B cell (primary cell): ENCODE measurements at regions not wholly inside any gene's neighbourhood (a gene's known extent, or its start where the extent isn't known, plus 50 kb on each side); places are given as distances from the start of the nearest gene placed in this dataset.
"Not testable (repeated sequence)": the region's sequence is repeated elsewhere in the genome, so short reads cannot be mapped to it uniquely, and the experiment has no call there.

Experiments used
- ATAC-seq: fragments of 200-7000 bp; cut with Tn5 transposase; one replicate; pipeline ENCODE4 v1.10.0; 2021; ENCODE audit warnings: low read depth, mild to moderate bottlenecking, moderate number of reproducible peaks, moderate library complexity
- CTCF ChIA-PET: fragments of 350-600 bp; sonication (Branson Sonifier 250); formaldehyde crosslinking; loops from one replicate; lab custom pipeline; 2021; ENCODE audit warnings: antibody characterized with exemption, inconsistent platforms; lab: Charles Lee
- POLR2A ChIA-PET: fragments of 350-600 bp; sonication (Branson Sonifier 250); formaldehyde crosslinking; loops from one replicate; lab custom pipeline; 2021; ENCODE audit warnings: antibody characterized with exemption; lab: Charles Lee
- DNase-seq: peaks from one replicate; pipeline ENCODE4 v3.0.0; 2013
- H2AFZ ChIP-seq: 2 replicates; pipeline ENCODE4 v1.6.1; 2012; ENCODE audit warnings: mild to moderate bottlenecking, low read depth, low read length; ENCODE audit not compliant: insufficient read depth, poor library complexity, severe bottlenecking
- H3K27ac ChIP-seq, 2 donors: 1 replicate in 1 of 2; 2 replicates in 1 of 2; pipeline ENCODE4 v1.5.1; 2012 to 2013; ENCODE audit warnings: low read length in 2 of 2, mild to moderate bottlenecking in 2 of 2, moderate library complexity in 1 of 2
- H3K27me3 ChIP-seq, 4 experiments: fragments of 200-600 bp in 1 of 4; sonication (generic) in 1 of 4; replicated peaks in 1 of 4; 1 replicate in 2 of 4; 2 replicates in 2 of 4; pipeline versions ENCODE4 v1.6.1 to v1.7.0; 2013 to 2016; ENCODE audit warnings: low read length in 3 of 4, mild to moderate bottlenecking in 2 of 4, mixed read lengths in 1 of 4, moderate library complexity in 1 of 4; ENCODE audit not compliant: insufficient read depth in 4 of 4, control insufficient read depth in 3 of 4; ENCODE audit errors: control extremely low read depth in 1 of 4
- H3K36me3 ChIP-seq, 2 experiments: replicated peaks in 1 of 2; 1 replicate in 1 of 2; 2 replicates in 1 of 2; pipeline versions ENCODE4 v1.6.1 to v1.7.1; 2013; ENCODE audit warnings: low read length in 1 of 2; ENCODE audit not compliant: insufficient read depth in 2 of 2, control insufficient read depth in 1 of 2; ENCODE audit errors: control extremely low read depth in 1 of 2, extremely low read depth in 1 of 2
- H3K4me1 ChIP-seq, 2 donors: fragments of 200-600 bp in 1 of 2; sonication (generic) in 1 of 2; 1 replicate in 1 of 2; 2 replicates in 1 of 2; pipeline versions ENCODE4 v1.5.1 to v1.6.1; 2013 to 2017; ENCODE audit warnings: low read length in 2 of 2; ENCODE audit not compliant: control insufficient read depth in 2 of 2, insufficient read depth in 2 of 2
- H3K4me2 ChIP-seq: replicated peaks from 2 replicates; pipeline ENCODE3; 2012; ENCODE audit warnings: mild to moderate bottlenecking, low read depth, low read length; ENCODE audit not compliant: poor library complexity, severe bottlenecking
- H3K4me3 ChIP-seq, 5 experiments: fragments of 200-600 bp in 1 of 5; sonication (generic) in 1 of 5; 1 replicate in 3 of 5; 2 replicates in 2 of 5; pipeline versions ENCODE4 v1.5.1 to v1.7.0; 2011 to 2016; ENCODE audit warnings: low read length in 4 of 5, mild to moderate bottlenecking in 4 of 5, low read depth in 2 of 5, control low read depth in 1 of 5, moderate library complexity in 1 of 5; ENCODE audit not compliant: insufficient read depth in 1 of 5; ENCODE audit errors: control extremely low read depth in 1 of 5, extremely low read depth in 1 of 5
- H3K79me2 ChIP-seq: fragments of 200-600 bp; sonication (generic); one replicate; pipeline ENCODE4 v1.6.0; 2016; ENCODE audit warnings: low read length; ENCODE audit not compliant: control insufficient read depth, insufficient read depth
- H3K9ac ChIP-seq: fragments of 200-600 bp; sonication (generic); 2 replicates; pipeline ENCODE4 v1.6.1; 2017; ENCODE audit warnings: mild to moderate bottlenecking, low read length, moderate library complexity
- H3K9me3 ChIP-seq, 3 donors: one replicate each; pipeline versions ENCODE4 v1.6.1 to v1.7.1; 2013; ENCODE audit warnings: low read length in 2 of 3; ENCODE audit not compliant: control insufficient read depth in 2 of 3, insufficient read depth in 1 of 3; ENCODE audit errors: control extremely low read depth in 1 of 3
- H4K20me1 ChIP-seq: 2 replicates; pipeline ENCODE4 v1.6.0; 2012; ENCODE audit warnings: mild to moderate bottlenecking, low read length; ENCODE audit not compliant: insufficient read depth, control insufficient read depth, poor library complexity, severe bottlenecking
- H3K27ac Mint-ChIP-seq: one replicate; pipeline ENCODE4 v1.8.0; 2021; ENCODE audit warnings: mixed read lengths
- H3K27me3 Mint-ChIP-seq: one replicate; pipeline ENCODE4 v1.8.0; 2021; ENCODE audit warnings: mixed read lengths
- H3K4me1 Mint-ChIP-seq: one replicate; pipeline ENCODE4 v1.8.0; 2021; ENCODE audit warnings: mixed read lengths
- H3K4me3 Mint-ChIP-seq: one replicate; pipeline ENCODE4 v1.8.0; 2021; ENCODE audit warnings: mixed read lengths
- H3K9me3 Mint-ChIP-seq: one replicate; pipeline ENCODE4 v1.8.0; 2022; ENCODE audit warnings: mixed read lengths; ENCODE audit not compliant: insufficient read depth
- EZH2 ChIP-seq: IDR thresholded peaks from 2 replicates; pipeline ENCODE4 v1.6.1; 2012; ENCODE audit warnings: borderline replicate concordance, low read depth, mild to moderate bottlenecking, moderate library complexity, low read length; ENCODE audit not compliant: insufficient read depth, poor library complexity, severe bottlenecking
- WGBS: methylation state at CpG from one replicate; pipeline ENCODE4 v1.1.5; 2013; ENCODE audit warnings: missing lambda C conversion rate; ENCODE audit not compliant: insufficient coverage; 5-methylcytosine and 5-hydroxymethylcytosine counted together
- intact Hi-C: fragments of 100-400 bp; cut with micrococcal nuclease; formaldehyde crosslinking; loops from one replicate; pipeline ENCODE4 v1.10.0; 2022
- TF ChIP-seq, protein P1 (sequence below): fragments of 200-600 bp; IDR thresholded peaks from one replicate; pipeline ENCODE4 v1.8.0; 2022; ENCODE audit warnings: antibody characterized with exemption, mild to moderate bottlenecking

DNA sequence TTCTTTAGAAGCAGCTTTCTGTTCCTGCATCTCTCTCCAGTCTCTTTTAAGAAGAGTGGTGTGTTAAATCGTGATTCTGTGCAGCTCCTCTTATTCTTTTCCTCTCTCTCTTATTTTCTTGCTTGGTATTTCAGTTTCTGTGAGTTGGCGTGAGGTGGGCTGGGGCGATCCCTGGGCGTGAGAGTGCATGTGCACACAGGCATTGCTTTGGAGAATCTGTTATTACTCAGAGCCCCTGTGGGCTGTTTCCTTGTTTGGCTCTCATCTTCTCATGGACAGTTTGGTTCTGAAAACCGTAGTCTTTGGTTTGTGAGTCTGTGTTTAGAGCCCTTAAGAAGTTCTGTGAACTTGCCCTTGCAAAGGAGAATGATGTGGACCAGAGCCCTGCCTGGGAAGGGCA is 97.2 kb upstream of the CLNK start:
- Histone ChIP-seq H3K9me3 (no peaks in the 10 kb centered on the region), H3K4me1 (no peaks in the 10 kb centered on the region), H3K36me3 (no peaks in the 10 kb centered on the region), H3K79me2 (no peaks in the 10 kb centered on the region), H3K9ac (no peak overlapping the region), H2AFZ (no peak overlapping the region), H3K4me3 (no peak overlapping the region), H4K20me1 (no peaks in the 10 kb centered on the region), H3K27ac (no peak overlapping the region), H3K27me3 (no peaks in the 10 kb centered on the region), H3K4me2 (no peak overlapping the region)
- H3K9me3 Mint-ChIP-seq, result no peaks in the 10 kb centered on the region
- TF ChIP-seq EZH2, result no peak
- TF ChIP-seq, protein P1, sequence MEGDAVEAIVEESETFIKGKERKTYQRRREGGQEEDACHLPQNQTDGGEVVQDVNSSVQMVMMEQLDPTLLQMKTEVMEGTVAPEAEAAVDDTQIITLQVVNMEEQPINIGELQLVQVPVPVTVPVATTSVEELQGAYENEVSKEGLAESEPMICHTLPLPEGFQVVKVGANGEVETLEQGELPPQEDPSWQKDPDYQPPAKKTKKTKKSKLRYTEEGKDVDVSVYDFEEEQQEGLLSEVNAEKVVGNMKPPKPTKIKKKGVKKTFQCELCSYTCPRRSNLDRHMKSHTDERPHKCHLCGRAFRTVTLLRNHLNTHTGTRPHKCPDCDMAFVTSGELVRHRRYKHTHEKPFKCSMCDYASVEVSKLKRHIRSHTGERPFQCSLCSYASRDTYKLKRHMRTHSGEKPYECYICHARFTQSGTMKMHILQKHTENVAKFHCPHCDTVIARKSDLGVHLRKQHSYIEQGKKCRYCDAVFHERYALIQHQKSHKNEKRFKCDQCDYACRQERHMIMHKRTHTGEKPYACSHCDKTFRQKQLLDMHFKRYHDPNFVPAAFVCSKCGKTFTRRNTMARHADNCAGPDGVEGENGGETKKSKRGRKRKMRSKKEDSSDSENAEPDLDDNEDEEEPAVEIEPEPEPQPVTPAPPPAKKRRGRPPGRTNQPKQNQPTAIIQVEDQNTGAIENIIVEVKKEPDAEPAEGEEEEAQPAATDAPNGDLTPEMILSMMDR, result no peak
- no peak overlapping the region for H3K4me3 Mint-ChIP-seq
- H3K4me1 Mint-ChIP-seq, result no peaks in the 10 kb centered on the region
- no peaks in the 10 kb centered on the region for H3K27me3 Mint-ChIP-seq
- CTCF ChIA-PET, result no interaction called here
- intact Hi-C loops, result no loop called here
- H3K27ac Mint-ChIP-seq, result no peak overlapping the region
- POLR2A ChIA-PET, result no interaction called here
- ATAC-seq (no peak), DNase-seq (no peak)
- 89% methylated on average over 3 of the region's 5 CpGs for WGBS

DNA sequence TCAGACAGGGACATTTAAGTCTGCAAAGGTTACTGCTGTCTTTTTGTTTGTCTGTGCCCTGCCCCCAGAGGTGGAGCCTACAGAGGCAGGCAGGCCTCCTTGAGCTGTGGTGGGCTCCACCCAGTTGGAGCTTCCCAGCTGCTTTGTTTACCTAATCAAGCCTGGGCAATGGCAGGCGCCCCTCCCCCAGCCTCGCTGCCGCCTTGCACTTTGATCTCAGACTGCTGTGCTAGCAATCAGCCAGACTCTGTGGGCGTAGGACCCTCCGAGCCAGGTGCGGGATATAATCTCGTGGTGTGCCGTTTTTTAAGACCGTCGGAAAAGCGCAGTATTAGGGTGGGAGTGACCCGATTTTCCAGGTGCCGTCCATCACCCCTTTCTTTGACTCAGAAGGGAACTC is 96.2 kb upstream of the CLNK start:
- H3K36me3 ChIP-seq, H3K79me2 ChIP-seq, CTCF ChIA-PET, H3K9me3 Mint-ChIP-seq, H3K27ac Mint-ChIP-seq, H3K4me1 ChIP-seq, POLR2A ChIA-PET, H4K20me1 ChIP-seq, H3K9ac ChIP-seq, H3K4me3 ChIP-seq, intact Hi-C loops, H2AFZ ChIP-seq, H3K27ac ChIP-seq, H3K27me3 ChIP-seq, DNase-seq, H3K9me3 ChIP-seq, H3K4me3 Mint-ChIP-seq, H3K4me2 ChIP-seq, H3K27me3 Mint-ChIP-seq, ATAC-seq, H3K4me1 Mint-ChIP-seq: not testable (repeated sequence)
- 96% methylated on average over 12 of the region's 13 CpGs for WGBS

DNA sequence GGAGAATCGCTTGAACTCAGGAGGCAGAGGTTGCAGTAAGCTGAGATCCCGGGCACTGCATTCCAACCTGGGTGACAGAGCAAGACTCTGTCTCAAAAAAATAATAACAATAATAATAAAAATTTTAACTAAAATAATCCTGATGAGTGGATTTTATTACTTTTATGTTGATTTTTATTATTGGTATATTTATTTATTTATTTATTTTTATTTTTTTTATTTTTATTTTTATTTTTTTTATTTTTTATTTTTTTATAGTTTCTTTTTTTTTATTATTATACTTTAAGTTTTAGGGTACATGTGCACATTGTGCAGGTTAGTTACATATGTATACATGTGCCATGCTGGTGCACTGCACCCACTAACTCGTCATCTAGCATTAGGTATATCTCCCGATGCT is 90.6 kb upstream of the CLNK start:
- H3K27ac Mint-ChIP-seq, H2AFZ ChIP-seq, CTCF ChIA-PET, intact Hi-C loops, H3K79me2 ChIP-seq, H3K4me3 ChIP-seq, POLR2A ChIA-PET, H3K9ac ChIP-seq, H3K27ac ChIP-seq, H3K4me1 Mint-ChIP-seq, H3K27me3 Mint-ChIP-seq, H3K4me2 ChIP-seq, H3K9me3 Mint-ChIP-seq, H3K4me3 Mint-ChIP-seq, H3K36me3 ChIP-seq, H4K20me1 ChIP-seq, DNase-seq, H3K9me3 ChIP-seq, H3K4me1 ChIP-seq, H3K27me3 ChIP-seq, ATAC-seq: not testable (repeated sequence)
- WGBS, result no CpG with 5 or more reads among the region's 4 CpGs
